NCI-H2227 treated with DMSO at 0.1 percent for 48 hours (cell line): ENCODE measurements at regions not wholly inside any gene's neighbourhood (a gene's known extent, or its start where the extent isn't known, plus 50 kb on each side); places are given as distances from the start of the nearest gene placed in this dataset.

Experiments
- DNase-seq: peaks from one replicate; lab custom pipeline; 2025; lab: John Stamatoyannopoulos, UW

DNA sequence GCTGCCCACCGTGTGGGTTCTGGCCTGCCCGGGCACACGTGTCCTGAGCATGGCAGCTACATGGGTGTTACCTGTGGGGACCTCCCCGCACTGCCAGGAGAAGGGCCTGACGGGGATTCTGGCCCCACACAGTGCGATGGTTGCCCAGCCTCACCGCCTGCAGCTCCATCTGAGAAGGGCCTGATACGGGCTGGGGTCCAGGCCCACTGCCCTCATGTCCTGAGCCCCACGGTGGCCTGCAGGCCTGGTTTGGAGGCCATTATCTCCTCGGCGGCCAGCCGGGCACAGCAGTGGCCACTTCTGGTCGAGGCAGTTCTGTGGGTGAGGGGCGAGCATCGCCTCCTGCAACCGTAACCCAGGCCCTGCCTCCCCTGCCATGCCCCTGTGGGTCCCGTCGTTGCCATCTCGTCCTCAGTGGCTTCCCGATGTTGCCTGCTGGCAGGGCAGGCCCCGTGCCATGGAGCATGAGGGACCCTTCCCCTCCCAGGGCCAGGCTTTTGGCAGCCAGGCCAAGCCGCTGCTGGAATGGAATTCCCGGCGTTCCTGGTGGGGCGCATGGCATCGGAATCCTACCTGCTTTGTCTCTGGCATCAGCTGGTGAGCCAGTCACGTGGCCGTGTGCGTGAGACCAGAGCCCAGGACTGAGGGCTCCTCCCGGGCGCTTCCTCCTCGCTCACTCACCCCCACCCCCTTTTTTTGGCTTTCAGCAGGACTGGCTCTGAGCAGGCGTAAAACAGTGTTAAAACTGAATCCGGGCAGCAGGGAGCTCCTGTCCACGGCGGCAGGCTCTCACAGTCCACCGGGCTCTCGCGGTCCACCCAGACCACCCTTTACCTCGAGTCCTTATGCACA lies 71.9 kb upstream of the PPARA start:
- no peak for DNase-seq

- no peak for DNase-seq
Measured at GRCh38 chr22:46079093-46079860, 71.0 kb upstream of the PPARA start.

GRCh38 chr22:46079861-46080821 lies 70.2 kb upstream of the PPARA start:
- DNase-seq, result no peak

- DNase-seq, result no peak
Measured at GRCh38 chr22:46081036-46081830, 69.1 kb upstream of the PPARA start.

DNA sequence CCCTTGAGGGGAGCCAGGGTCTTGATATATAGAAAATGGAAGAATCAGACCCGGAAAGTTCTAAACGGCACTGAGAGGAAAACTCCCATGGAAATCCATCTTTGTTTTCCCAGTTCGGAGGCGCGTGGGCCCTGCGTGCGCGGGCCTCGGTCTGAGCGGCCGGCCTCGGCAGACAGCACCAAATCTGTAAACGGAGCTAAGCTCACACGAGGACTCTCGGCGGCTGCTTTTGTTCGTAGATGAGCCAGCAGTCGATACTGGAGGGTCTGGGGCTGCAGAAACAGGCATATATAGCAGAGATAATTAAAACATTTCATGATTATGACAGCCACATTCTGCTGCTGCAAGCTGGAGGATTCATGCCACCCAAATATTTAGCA lies 68.5 kb upstream of the PPARA start:
- DNase-seq, result no peak

DNA sequence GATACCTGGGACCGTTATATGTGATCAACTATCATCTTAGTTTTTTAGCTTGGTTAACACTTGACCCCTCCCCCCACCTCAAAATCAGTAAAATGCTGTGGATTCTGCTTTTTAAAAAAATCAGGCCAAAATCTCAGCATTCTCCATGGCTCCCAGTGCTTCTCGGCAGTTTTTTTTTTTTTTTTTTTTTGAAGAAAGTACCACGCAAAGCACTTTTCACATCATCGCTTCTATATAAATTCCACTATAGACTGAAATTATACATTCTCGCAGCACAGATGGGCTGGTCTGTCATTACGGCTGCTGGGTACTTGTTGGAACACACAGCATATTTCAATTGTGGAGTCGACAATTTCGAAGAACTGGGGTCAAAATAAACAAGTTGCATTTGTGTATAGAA lies 67.7 kb upstream of the PPARA start:
- no peak for DNase-seq

DNA sequence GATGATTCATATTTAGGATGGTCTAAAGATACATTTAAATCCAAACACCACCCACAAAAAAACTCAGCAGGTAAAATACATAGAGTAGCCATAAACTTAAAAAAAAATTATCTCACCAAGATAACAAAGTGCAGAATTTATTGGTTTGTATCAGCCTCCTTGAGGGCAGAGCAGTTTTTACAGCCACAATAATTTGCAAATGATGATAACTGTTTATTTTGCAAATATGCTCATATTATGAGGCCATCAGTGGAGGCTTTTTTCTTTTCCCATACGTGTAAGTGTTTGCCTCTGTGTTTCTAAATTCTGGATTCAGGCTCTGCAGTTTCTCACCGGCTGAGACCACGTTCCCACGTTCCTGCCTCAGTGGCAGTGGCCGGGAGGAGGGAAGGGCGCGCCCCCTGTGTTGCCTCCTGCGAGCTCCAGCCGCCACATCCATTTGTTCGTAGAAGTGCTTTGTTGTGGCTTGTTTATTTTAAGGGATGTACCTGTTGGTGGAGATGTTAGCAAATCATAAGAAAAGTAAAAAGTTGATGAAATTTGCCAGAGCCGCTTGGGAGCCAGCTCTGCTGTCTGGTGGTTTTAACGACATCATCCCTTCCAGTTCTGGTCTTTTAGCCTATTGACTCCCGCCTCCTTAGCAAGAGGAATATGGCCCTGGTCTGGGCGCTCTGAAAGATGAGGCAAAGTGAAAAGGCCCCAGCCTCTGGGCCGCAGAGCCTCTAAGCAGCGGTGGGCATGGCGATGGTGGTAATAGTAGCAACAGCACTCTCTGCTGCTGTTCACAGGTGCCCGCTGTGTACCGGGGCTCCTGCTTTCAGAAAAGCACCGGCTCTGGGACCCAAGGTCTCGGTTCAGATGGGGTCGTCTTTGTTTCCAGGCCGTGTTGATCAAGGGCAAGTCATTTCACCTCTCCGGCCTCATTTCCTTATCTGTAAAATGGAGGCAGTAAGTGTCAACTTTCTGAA lies 66.7 kb upstream of the PPARA start:
- no peak for DNase-seq

- DNase-seq, result no peak
Measured at GRCh38 chr22:46084376-46084775, 66.0 kb upstream of the PPARA start.

DNA sequence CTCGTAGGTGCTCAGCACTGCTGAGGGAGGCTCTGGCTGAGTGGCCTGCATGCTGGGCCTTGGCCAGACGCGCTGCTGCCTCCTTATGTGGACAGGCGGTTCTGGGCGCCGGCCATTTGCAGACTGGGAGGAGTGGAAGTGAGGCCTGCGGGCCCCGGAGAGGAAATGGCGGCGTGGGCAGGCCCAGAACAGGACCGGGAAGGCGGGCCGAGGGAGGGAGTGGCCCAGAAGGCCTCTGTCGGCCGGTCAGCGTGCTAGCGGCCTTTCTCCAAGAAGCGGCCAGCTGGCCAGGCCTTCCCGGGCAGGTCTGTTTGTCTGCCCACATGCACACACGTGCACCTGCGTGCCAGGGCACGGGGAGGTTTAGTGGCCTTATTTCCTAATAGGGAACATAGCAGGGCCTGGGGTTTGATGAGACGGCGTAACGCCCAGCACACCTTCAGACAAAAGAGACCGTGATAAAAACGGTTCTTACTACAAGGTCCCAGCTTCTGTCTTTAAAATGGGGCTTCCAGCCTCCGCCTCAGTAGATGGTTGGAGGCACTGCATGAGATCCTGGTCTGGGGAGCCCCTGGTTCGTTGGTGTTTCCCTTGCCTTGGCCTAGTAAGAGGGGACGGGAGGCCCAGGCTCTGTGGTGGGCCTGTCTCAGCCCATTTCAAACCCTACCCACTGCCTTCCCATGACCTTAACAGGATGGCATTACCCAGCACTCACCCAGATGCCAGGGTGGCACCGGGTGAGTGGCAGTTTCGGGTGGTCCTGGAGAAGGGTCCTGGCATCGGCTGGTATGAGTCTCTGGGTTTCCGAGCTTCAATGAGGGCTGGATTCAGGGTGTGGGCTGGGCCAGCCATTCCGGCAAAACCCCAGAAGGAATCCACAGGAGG lies 65.1 kb upstream of the PPARA start:
- DNase-seq, result no peak

- no peak for DNase-seq
Measured at GRCh38 chr22:46085828-46086576, 64.3 kb upstream of the PPARA start.

- DNase-seq, result no peak
Measured at GRCh38 chr22:46086577-46087335, 63.6 kb upstream of the PPARA start.

DNA sequence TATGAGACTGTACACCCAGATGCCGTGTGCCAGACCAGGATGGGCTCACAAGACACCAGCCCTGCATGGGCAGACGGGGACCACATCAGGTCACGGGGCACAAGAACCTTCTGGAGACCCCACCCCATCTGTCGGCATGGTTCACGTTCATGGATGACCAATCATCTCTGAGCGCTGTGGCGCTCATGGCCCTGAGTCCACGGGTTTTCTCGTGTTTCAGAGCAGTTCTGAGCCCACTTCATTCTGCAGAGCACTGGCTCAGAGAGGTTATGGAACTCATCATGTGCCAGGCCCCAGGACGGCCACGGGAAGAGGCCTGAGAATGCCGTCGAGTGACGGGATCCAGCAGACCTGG lies 63.0 kb upstream of the PPARA start:
- DNase-seq, result no peak

DNA sequence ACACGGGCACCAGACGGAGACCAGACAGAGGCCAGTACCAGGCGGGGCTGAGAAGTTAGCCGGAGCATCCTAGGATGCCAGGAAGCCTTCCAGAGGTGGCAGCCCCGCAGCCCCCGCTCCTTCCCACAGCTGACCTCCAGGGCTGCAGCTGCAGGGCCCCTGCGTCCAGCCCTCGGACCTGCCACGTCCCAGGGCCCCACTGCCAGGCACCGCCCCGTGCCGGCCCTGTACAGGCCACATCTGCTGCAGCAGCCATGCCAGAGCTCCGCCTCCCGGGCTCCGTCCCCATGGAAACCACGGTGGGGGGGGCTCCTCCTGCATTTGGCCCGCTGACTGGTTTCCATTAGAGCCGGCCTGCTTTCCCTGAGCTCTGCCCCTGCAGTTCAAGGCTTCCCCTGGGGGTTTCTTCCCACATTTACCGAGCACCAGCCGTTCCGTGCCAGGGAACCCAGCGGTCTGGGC lies 62.5 kb upstream of the PPARA start:
- no peak for DNase-seq

- DNase-seq, result no peak
Measured at GRCh38 chr22:46088541-46089311, 61.6 kb upstream of the PPARA start.

DNA sequence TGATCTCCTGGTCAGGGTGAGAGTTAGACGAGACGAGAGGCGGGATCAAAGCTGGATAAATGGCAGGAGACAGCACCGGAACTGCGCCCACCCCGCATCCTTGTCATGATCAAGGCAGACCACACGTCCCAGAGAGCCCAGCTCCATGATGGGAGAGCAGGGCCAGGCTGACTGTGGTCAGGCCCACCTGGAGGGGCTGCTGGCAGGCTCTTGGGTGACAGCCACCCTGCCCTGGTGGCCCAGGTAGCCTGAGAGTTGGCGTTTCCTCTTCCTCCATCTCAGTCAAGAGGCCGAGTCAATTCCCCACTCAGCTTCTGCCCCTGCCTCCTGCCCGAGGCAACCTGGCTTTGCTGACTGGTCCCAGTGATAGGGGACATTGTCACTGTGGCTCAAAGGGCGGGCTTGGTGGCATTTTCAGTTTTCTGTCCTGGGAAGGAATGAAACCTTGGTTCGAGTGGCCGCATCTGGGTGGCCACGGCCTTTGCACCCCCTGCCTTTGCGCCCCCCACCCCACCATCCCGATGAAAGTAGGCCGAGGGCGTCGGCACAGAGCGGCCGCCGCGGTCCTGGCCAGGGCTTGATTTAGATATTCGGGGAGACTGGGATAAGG lies 60.8 kb upstream of the PPARA start:
- no peak for DNase-seq

GRCh38 chr22:46090036-46090591 lies 60.2 kb upstream of the PPARA start:
- DNase-seq, result no peak
